GM23338 (cell line): ENCODE measurements at regions not wholly inside any gene's neighbourhood (a gene's known extent, or its start where the extent isn't known, plus 50 kb on each side); places are given as distances from the start of the nearest gene placed in this dataset.
A peak's percentile ranks its signal among the peaks of the same experiment; 100 is the strongest.

Source experiments
- ATAC-seq: fragments of 200-7000 bp; cut with Tn5 transposase; 3 replicates; pipeline ENCODE4 v1.9.1; 2020
- DNase-seq: peaks from one replicate; pipeline ENCODE4 v3.0.0-alpha.2; 2015; ENCODE audit warnings: low spot score
- H2AFZ ChIP-seq: fragments of 200-600 bp; sonication (generic); 2 replicates; pipeline ENCODE4 v1.8.0; 2016; ENCODE audit warnings: antibody characterized with exemption, mild to moderate bottlenecking, moderate library complexity
- H3F3A ChIP-seq: fragments of 200-600 bp; sonication (generic); replicated peaks from 2 replicates; pipeline ENCODE4 v1.8.0; 2017; ENCODE audit warnings: antibody characterized with exemption, mixed run types, low read depth
- H3K27ac ChIP-seq: fragments of 200-600 bp; sonication (generic); 2 replicates; pipeline ENCODE4 v1.6.1; 2016; ENCODE audit warnings: low read depth
- H3K27me3 ChIP-seq: fragments of 200-600 bp; sonication (generic); 2 replicates; pipeline ENCODE4 v1.8.0; 2016; ENCODE audit warnings: mild to moderate bottlenecking, mixed run types, moderate library complexity; ENCODE audit not compliant: insufficient read depth
- H3K36me3 ChIP-seq: fragments of 200-600 bp; sonication (generic); 2 replicates; pipeline ENCODE4 v1.8.0; 2016; ENCODE audit warnings: mild to moderate bottlenecking; ENCODE audit not compliant: insufficient read depth
- H3K4me1 ChIP-seq: fragments of 200-600 bp; sonication (generic); 2 replicates; pipeline ENCODE4 v1.8.0; 2016; ENCODE audit warnings: mild to moderate bottlenecking, moderate library complexity; ENCODE audit not compliant: insufficient read depth
- H3K4me2 ChIP-seq: fragments of 200-600 bp; sonication (generic); 2 replicates; pipeline ENCODE4 v1.7.1; 2017; ENCODE audit warnings: mixed run types
- H3K4me3 ChIP-seq: fragments of 200-600 bp; sonication (generic); 2 replicates; pipeline ENCODE4 v1.6.1; 2016; ENCODE audit warnings: mixed run types
- H3K79me2 ChIP-seq: fragments of 200-600 bp; sonication (generic); replicated peaks from 2 replicates; pipeline ENCODE4 v1.8.0; 2017; ENCODE audit warnings: mild to moderate bottlenecking; ENCODE audit not compliant: insufficient read depth
- H3K9me2 ChIP-seq: fragments of 200-600 bp; sonication (generic); 2 replicates; pipeline ENCODE4 v1.8.0; 2017; ENCODE audit not compliant: insufficient read depth
- H4K20me1 ChIP-seq: fragments of 200-600 bp; sonication (generic); replicated peaks from 2 replicates; pipeline ENCODE4 v1.8.0; 2017; ENCODE audit warnings: mild to moderate bottlenecking; ENCODE audit not compliant: insufficient read depth
- H3K27ac Mint-ChIP-seq: 2 replicates; pipeline ENCODE4 v1.8.0; 2020; ENCODE audit warnings: inconsistent platforms, mild to moderate bottlenecking, moderate library complexity, mixed read lengths
- H3K27me3 Mint-ChIP-seq: 3 replicates; pipeline ENCODE4 v1.8.0; 2022; ENCODE audit warnings: low read depth, mild to moderate bottlenecking, moderate library complexity, mixed read lengths, inconsistent platforms; ENCODE audit not compliant: insufficient read depth, poor library complexity
- H3K36me3 Mint-ChIP-seq: 3 replicates; pipeline ENCODE4 v1.8.0; 2021; ENCODE audit warnings: low read depth, mild to moderate bottlenecking, inconsistent platforms, moderate library complexity, mixed read lengths
- H3K4me1 Mint-ChIP-seq: 3 replicates; pipeline ENCODE4 v1.8.0; 2020; ENCODE audit warnings: mild to moderate bottlenecking, inconsistent platforms, mixed read lengths
- H3K4me3 Mint-ChIP-seq: 3 replicates; pipeline ENCODE4 v1.8.0; 2021; ENCODE audit warnings: moderate library complexity, mild to moderate bottlenecking, inconsistent platforms, mixed read lengths
- H3K9me3 Mint-ChIP-seq: 3 replicates; pipeline ENCODE4 v1.8.0; 2020; ENCODE audit warnings: moderate library complexity, mild to moderate bottlenecking, inconsistent platforms, mixed read lengths
- STAT1 ChIP-seq: IDR thresholded peaks from one replicate; pipeline ENCODE4 v1.6.1; 2016; ENCODE audit warnings: antibody characterized with exemption; ENCODE audit not compliant: unreplicated experiment
- ZNF114 ChIP-seq: fragments of 250-450 bp; sonication (Bioruptor Pico); IDR thresholded peaks from 2 replicates; pipeline ENCODE4 v1.5.0; 2020; ENCODE audit warnings: mild to moderate bottlenecking, moderate library complexity
- ZNF331 ChIP-seq: fragments of 250-450 bp; sonication (Bioruptor Pico); IDR thresholded peaks from 2 replicates; pipeline ENCODE4 v1.5.0; 2020; ENCODE audit warnings: low read depth, mild to moderate bottlenecking, moderate library complexity
- TF ChIP-seq, protein P1 (sequence below), 2 experiments: fragments of 200-600 bp in 1 of 2; sonication (generic) in 1 of 2; conservative IDR thresholded peaks; 2 replicates each; pipeline versions ENCODE4 v1.5.1 to v1.6.1; 2016 to 2017; ENCODE audit warnings: antibody characterized with exemption in 2 of 2, low read depth in 2 of 2, mild to moderate bottlenecking in 2 of 2, moderate library complexity in 1 of 2
- TF ChIP-seq, protein P2 (sequence below): fragments of 250-450 bp; sonication (Bioruptor Pico); IDR thresholded peaks from 2 replicates; pipeline ENCODE4 v1.5.0; 2020; ENCODE audit warnings: mild to moderate bottlenecking, moderate library complexity
- TF ChIP-seq, protein P3 (sequence below): IDR thresholded peaks from one replicate; pipeline ENCODE4 v1.6.1; 2018; ENCODE audit warnings: antibody characterized with exemption; ENCODE audit not compliant: unreplicated experiment

DNA sequence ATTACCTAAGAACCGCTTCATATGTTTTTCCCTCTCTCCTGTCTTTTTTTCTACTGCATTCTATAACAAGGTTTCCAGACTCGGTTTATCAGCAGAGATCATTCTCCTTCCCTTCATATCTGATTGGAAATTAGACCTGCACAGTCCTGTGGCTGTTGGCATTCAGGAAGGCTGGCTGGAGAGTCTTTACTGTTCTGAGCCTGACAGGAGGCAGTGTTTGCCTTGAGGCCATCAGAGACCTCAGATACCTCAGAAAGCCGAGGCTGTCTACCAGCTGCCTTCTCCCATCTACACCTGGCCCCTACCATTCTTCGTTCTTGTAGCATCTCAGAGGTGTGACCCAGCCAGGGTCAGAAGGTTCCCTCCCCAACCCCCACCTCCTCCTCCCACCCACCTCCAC is 182.0 kb downstream of the CAND1 start:
- TF ChIP-seq, protein P1, sequence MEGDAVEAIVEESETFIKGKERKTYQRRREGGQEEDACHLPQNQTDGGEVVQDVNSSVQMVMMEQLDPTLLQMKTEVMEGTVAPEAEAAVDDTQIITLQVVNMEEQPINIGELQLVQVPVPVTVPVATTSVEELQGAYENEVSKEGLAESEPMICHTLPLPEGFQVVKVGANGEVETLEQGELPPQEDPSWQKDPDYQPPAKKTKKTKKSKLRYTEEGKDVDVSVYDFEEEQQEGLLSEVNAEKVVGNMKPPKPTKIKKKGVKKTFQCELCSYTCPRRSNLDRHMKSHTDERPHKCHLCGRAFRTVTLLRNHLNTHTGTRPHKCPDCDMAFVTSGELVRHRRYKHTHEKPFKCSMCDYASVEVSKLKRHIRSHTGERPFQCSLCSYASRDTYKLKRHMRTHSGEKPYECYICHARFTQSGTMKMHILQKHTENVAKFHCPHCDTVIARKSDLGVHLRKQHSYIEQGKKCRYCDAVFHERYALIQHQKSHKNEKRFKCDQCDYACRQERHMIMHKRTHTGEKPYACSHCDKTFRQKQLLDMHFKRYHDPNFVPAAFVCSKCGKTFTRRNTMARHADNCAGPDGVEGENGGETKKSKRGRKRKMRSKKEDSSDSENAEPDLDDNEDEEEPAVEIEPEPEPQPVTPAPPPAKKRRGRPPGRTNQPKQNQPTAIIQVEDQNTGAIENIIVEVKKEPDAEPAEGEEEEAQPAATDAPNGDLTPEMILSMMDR (conservative IDR thresholded peaks at IDR 0.05; ENCODE audit: low read depth in 2 of 2): peak in 1 of 2 experiments; percentile 13; a peak in 1 of 4 replicates
- no peak for TF ChIP-seq ZNF331 (CRISPR knock-in tag)
- H3K4me2 ChIP-seq: no peak overlapping the region

DNA sequence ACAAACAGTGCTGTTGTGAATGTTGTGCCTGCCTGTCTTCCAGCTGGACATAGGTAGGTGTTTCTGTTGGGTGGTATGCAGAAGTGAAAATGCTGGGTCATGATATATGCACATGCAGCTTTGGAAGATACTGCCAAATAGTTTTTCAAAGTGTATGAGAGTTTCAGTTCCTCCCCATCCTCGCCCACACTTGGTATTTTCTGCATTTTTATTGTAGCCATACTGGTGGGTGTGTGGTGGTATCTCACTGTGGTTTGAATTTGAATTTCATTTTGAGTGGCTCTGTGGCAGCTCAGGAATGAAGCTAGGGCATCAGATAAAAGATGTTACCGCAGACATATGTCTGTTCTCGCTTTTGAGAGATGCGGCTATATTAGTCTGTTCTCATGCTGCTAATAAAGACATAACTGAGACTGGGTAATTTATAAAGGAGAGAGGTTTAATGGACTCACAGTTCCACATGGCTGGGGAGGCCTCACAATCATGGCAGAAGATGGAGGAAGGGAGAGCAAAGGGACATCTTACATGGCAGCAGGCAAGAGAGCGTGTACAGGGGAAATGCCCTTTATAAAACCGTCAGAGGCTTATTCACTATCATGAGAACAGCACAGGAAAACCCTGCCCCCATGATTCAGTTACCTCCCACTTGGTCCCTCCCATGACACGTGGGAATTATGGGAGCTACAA is 183.1 kb downstream of the CAND1 start:
- Histone ChIP-seq H4K20me1 (no peaks in the 10 kb centered on the region), H3K27ac (no peak overlapping the region), H3K4me2 (no peak overlapping the region), H3K9me2 (no peaks in the 10 kb centered on the region; the same call in 1 of the 2 replicates), H3K27me3 (no peaks in the 10 kb centered on the region), H3K4me3 (no peak overlapping the region), H3K79me2 (no peaks in the 10 kb centered on the region), H2AFZ (no peak overlapping the region), H3K4me1 (no peaks in the 10 kb centered on the region), H3K36me3 (no peaks in the 10 kb centered on the region), H3F3A (no peaks in the 10 kb centered on the region)
- Mint-ChIP-seq H3K27ac (no peak overlapping the region), H3K4me3 (no peak overlapping the region), H3K36me3 (no peaks in the 10 kb centered on the region), H3K4me1 (0 out of 3 replicates have a peak, but pooled peaks cover 2% of the 10 kb centered on the region), H3K27me3 (peaks cover 3% of the 10 kb centered on the region), H3K9me3 (no peaks in the 10 kb centered on the region)
- DNase-seq: no peak
- no peak for ATAC-seq
- TF ChIP-seq, protein P2, sequence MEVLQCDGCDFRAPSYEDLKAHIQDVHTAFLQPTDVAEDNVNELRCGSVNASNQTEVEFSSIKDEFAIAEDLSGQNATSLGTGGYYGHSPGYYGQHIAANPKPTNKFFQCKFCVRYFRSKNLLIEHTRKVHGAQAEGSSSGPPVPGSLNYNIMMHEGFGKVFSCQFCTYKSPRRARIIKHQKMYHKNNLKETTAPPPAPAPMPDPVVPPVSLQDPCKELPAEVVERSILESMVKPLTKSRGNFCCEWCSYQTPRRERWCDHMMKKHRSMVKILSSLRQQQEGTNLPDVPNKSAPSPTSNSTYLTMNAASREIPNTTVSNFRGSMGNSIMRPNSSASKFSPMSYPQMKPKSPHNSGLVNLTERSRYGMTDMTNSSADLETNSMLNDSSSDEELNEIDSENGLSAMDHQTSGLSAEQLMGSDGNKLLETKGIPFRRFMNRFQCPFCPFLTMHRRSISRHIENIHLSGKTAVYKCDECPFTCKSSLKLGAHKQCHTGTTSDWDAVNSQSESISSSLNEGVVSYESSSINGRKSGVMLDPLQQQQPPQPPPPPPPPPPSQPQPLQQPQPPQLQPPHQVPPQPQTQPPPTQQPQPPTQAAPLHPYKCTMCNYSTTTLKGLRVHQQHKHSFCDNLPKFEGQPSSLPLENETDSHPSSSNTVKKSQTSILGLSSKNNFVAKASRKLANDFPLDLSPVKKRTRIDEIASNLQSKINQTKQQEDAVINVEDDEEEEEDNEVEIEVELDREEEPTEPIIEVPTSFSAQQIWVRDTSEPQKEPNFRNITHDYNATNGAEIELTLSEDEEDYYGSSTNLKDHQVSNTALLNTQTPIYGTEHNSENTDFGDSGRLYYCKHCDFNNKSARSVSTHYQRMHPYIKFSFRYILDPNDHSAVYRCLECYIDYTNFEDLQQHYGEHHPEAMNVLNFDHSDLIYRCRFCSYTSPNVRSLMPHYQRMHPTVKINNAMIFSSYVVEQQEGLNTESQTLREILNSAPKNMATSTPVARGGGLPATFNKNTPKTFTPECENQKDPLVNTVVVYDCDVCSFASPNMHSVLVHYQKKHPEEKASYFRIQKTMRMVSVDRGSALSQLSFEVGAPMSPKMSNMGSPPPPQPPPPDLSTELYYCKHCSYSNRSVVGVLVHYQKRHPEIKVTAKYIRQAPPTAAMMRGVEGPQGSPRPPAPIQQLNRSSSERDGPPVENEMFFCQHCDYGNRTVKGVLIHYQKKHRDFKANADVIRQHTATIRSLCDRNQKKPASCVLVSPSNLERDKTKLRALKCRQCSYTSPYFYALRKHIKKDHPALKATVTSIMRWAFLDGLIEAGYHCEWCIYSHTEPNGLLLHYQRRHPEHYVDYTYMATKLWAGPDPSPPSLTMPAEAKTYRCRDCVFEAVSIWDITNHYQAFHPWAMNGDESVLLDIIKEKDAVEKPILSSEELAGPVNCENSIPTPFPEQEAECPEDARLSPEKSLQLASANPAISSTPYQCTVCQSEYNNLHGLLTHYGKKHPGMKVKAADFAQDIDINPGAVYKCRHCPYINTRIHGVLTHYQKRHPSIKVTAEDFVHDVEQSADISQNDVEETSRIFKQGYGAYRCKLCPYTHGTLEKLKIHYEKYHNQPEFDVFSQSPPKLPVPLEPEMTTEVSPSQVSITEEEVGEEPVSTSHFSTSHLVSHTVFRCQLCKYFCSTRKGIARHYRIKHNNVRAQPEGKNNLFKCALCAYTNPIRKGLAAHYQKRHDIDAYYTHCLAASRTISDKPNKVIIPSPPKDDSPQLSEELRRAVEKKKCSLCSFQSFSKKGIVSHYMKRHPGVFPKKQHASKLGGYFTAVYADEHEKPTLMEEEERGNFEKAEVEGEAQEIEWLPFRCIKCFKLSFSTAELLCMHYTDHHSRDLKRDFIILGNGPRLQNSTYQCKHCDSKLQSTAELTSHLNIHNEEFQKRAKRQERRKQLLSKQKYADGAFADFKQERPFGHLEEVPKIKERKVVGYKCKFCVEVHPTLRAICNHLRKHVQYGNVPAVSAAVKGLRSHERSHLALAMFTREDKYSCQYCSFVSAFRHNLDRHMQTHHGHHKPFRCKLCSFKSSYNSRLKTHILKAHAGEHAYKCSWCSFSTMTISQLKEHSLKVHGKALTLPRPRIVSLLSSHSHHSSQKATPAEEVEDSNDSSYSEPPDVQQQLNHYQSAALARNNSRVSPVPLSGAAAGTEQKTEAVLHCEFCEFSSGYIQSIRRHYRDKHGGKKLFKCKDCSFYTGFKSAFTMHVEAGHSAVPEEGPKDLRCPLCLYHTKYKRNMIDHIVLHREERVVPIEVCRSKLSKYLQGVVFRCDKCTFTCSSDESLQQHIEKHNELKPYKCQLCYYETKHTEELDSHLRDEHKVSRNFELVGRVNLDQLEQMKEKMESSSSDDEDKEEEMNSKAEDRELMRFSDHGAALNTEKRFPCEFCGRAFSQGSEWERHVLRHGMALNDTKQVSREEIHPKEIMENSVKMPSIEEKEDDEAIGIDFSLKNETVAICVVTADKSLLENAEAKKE (CRISPR knock-in tag): no peak
- TF ChIP-seq, protein P1 (conservative IDR thresholded peaks at IDR 0.05; ENCODE audit: low read depth in 2 of 2): no peak
- no peak for TF ChIP-seq ZNF114 (CRISPR knock-in tag)
- no peak for TF ChIP-seq STAT1
- TF ChIP-seq, protein P3, sequence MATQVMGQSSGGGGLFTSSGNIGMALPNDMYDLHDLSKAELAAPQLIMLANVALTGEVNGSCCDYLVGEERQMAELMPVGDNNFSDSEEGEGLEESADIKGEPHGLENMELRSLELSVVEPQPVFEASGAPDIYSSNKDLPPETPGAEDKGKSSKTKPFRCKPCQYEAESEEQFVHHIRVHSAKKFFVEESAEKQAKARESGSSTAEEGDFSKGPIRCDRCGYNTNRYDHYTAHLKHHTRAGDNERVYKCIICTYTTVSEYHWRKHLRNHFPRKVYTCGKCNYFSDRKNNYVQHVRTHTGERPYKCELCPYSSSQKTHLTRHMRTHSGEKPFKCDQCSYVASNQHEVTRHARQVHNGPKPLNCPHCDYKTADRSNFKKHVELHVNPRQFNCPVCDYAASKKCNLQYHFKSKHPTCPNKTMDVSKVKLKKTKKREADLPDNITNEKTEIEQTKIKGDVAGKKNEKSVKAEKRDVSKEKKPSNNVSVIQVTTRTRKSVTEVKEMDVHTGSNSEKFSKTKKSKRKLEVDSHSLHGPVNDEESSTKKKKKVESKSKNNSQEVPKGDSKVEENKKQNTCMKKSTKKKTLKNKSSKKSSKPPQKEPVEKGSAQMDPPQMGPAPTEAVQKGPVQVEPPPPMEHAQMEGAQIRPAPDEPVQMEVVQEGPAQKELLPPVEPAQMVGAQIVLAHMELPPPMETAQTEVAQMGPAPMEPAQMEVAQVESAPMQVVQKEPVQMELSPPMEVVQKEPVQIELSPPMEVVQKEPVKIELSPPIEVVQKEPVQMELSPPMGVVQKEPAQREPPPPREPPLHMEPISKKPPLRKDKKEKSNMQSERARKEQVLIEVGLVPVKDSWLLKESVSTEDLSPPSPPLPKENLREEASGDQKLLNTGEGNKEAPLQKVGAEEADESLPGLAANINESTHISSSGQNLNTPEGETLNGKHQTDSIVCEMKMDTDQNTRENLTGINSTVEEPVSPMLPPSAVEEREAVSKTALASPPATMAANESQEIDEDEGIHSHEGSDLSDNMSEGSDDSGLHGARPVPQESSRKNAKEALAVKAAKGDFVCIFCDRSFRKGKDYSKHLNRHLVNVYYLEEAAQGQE: no peak

More for the DNA sequence above, 182.0 kb downstream of the CAND1 start:
- H3K9me3 Mint-ChIP-seq: peaks cover 2% of the 10 kb centered on the region
- no peak overlapping the region for H3K4me3 Mint-ChIP-seq
- H3K36me3 Mint-ChIP-seq: peaks cover 1% of the 10 kb centered on the region; the same call in 1 of the 3 replicates
- Histone ChIP-seq H2AFZ (no peak overlapping the region), H3K36me3 (no peaks in the 10 kb centered on the region), H3K4me3 (no peak overlapping the region), H3F3A (no peaks in the 10 kb centered on the region), H3K4me1 (no peaks in the 10 kb centered on the region), H3K9me2 (no peaks in the 10 kb centered on the region; the same call in 1 of the 2 replicates), H3K27me3 (no peaks in the 10 kb centered on the region), H4K20me1 (no peaks in the 10 kb centered on the region), H3K27ac (no peak overlapping the region), H3K79me2 (no peaks in the 10 kb centered on the region)
- H3K4me1 Mint-ChIP-seq: no peaks in the 10 kb centered on the region
- DNase-seq (no peak), ATAC-seq (no peak)
- H3K27me3 Mint-ChIP-seq: peaks cover 3% of the 10 kb centered on the region
- H3K27ac Mint-ChIP-seq: no peak overlapping the region
